ENCODE measurements at regions not wholly inside any gene's neighbourhood (a gene's known extent, or its start where the extent isn't known, plus 50 kb on each side); places are given as distances from the start of the nearest gene placed in this dataset.

GRCh38 chr11:70637186-70637800 is 239.0 kb downstream of the CTTN start:
- Histone ChIP-seq H3K27me3 (ENCODE audit: control insufficient read depth, insufficient read depth, low read length) (no peaks in the 10 kb centered on the region), H3K36me3 (replicated peaks; ENCODE audit: control insufficient read depth, insufficient read depth, low read length) (no peaks in the 10 kb centered on the region), H3K4me3 (ENCODE audit: insufficient read depth, low read depth, low read length) (no peak overlapping the region)
- peak; percentile 73 for DNase-seq

DNA sequence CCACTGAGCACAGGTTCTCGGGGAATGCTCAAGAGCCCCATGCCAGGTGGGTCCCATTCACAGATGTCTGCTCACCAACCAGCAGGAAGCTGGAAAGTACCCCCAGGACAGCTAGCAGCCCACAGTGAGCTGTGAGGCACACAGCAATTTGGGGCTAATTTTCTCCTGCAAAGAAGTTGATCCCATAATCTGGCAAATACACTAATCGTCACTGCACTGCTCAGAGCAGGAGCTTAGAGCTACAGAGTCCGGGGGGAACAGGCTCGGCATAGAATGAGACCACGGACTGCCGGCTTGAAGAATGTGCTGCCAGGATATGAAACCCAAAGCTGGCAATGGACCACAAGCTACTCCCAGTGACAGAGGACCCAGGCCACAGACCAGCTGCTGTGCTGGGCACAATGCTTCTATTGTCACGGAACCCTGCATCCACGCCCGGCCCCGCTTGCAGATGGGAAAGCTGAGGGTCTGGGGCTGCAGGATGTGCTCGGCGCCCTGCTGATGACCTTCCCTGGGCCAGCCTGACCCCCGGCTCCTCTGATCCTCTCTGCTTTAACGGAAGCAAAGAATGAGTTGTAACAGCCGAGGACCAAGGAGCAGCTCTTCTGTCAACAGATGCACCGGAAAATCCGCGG is 239.7 kb downstream of the CTTN start:
- DNase-seq: peak; percentile 65
- Histone ChIP-seq H3K4me3 (ENCODE audit: insufficient read depth, low read depth, low read length) (no peak overlapping the region), H3K36me3 (replicated peaks; ENCODE audit: control insufficient read depth, insufficient read depth, low read length) (no peaks in the 10 kb centered on the region), H3K27me3 (ENCODE audit: control insufficient read depth, insufficient read depth, low read length) (no peaks in the 10 kb centered on the region)

DNA sequence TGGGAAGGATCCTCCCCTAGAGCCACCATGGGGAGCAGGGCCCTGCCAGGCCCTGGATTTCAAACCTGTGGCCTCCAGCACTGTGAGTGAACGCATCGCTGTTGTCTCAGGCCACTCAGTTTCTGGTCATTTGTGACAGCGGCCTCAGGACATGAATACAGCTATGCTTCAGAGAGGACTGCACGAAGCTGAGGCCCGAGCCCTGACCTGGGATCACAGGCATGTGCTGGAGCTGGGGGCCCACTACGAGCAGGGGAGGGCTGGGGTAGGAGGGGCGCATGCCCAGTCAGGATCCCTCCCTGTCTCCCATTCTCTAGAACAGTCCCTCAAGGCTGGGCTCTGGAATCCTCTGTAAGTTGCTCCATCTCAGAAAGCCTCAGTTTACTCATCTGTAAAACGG is 242.1 kb downstream of the CTTN start:
- Histone ChIP-seq H3K27me3 (ENCODE audit: control insufficient read depth, insufficient read depth, low read length) (no peaks in the 10 kb centered on the region), H3K36me3 (replicated peaks; ENCODE audit: control insufficient read depth, insufficient read depth, low read length) (no peaks in the 10 kb centered on the region), H3K4me3 (ENCODE audit: insufficient read depth, low read depth, low read length) (no peak overlapping the region)
- DNase-seq: no peak

- Histone ChIP-seq H3K4me3 (ENCODE audit: insufficient read depth, low read depth, low read length) (no peak overlapping the region), H3K27me3 (ENCODE audit: control insufficient read depth, insufficient read depth, low read length) (no peaks in the 10 kb centered on the region), H3K36me3 (replicated peaks; ENCODE audit: control insufficient read depth, insufficient read depth, low read length) (no peaks in the 10 kb centered on the region)
- DNase-seq: peak; percentile 80
Measured at GRCh38 chr11:70641369-70641768, 243.0 kb downstream of the CTTN start.

GRCh38 chr11:70642266-70642665 is 243.9 kb downstream of the CTTN start:
- Histone ChIP-seq H3K4me3 (ENCODE audit: insufficient read depth, low read depth, low read length) (no peak overlapping the region), H3K36me3 (replicated peaks; ENCODE audit: control insufficient read depth, insufficient read depth, low read length) (no peaks in the 10 kb centered on the region), H3K27me3 (ENCODE audit: control insufficient read depth, insufficient read depth, low read length) (no peaks in the 10 kb centered on the region)
- no peak for DNase-seq

DNA sequence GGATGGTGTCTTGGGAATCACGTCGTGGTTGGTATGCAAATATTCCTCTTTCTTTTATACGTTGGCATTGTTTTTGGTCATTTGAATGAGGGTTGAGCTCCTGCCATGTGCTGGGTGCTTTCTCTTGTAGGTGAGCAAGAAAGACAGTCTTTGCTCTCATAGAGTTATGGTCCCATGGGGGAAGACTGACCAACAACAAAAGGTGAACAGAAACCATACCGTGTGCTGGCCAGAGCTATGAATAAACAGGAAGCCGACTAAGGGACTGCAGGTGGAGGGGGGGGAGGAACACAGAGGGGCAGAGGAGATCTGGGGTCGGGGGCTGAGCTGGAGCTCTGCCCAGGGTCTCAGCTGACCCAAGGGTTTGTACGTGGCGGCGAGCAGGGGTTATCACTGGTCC is 245.3 kb downstream of the CTTN start:
- DNase-seq: peak; percentile 70
- Histone ChIP-seq H3K36me3 (replicated peaks; ENCODE audit: control insufficient read depth, insufficient read depth, low read length) (no peaks in the 10 kb centered on the region), H3K27me3 (ENCODE audit: control insufficient read depth, insufficient read depth, low read length) (no peaks in the 10 kb centered on the region), H3K4me3 (ENCODE audit: insufficient read depth, low read depth, low read length) (no peak overlapping the region)

DNA sequence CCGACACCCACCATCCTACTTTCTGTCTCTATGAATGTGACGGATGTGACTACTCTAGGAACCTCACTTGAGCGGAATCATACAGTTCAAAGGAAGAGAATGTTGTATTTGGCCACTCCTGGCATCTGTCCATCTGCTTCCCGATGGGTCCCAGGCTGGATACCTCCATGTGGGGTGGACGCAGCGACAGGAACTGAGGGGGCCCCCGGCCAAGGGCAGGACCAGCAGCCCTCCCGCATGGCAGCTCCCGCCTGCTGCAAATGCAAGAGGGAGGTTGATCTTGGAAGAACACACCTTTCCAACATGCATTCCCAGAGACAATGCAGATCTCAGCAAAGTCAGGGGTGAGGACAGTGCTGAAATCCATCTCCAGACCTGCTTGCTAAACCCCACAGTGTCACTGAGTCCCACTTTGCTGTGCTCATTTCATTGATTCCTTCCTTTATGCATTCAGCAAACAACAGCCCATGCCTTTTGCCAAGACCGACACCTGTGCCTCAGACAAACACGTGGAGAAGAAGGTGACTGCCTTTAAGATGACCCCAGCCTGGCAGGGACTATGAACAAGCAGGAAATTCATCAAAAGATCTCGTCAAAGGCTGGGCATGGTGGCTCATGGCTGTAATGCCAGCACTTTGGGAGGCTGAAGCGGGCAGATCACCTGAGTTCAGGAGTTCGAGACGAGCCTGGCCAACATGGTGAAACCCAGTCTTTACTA is 246.2 kb downstream of the CTTN start:
- H3K36me3 ChIP-seq (replicated peaks; ENCODE audit: control insufficient read depth, insufficient read depth, low read length): no peaks in the 10 kb centered on the region
- no peak overlapping the region for H3K4me3 ChIP-seq (ENCODE audit: insufficient read depth, low read depth, low read length)
- DNase-seq: no peak
- H3K27me3 ChIP-seq (ENCODE audit: control insufficient read depth, insufficient read depth, low read length): no peaks in the 10 kb centered on the region

- no peak for DNase-seq
- no peaks in the 10 kb centered on the region for H3K36me3 ChIP-seq (replicated peaks; ENCODE audit: control insufficient read depth, insufficient read depth, low read length)
- H3K27me3 ChIP-seq (ENCODE audit: control insufficient read depth, insufficient read depth, low read length): no peaks in the 10 kb centered on the region
- H3K4me3 ChIP-seq (ENCODE audit: insufficient read depth, low read depth, low read length): no peak overlapping the region
Measured at GRCh38 chr11:70645537-70645936, 247.2 kb downstream of the CTTN start.

- DNase-seq: no peak
- no peak overlapping the region for H3K4me3 ChIP-seq (ENCODE audit: insufficient read depth, low read depth, low read length)
- H3K27me3 ChIP-seq (ENCODE audit: control insufficient read depth, insufficient read depth, low read length): no peaks in the 10 kb centered on the region
Measured at GRCh38 chr11:70646272-70647049, 248.1 kb downstream of the CTTN start.

GRCh38 chr11:70647188-70648166 is 249.1 kb downstream of the CTTN start:
- H3K4me3 ChIP-seq (ENCODE audit: insufficient read depth, low read depth, low read length): no peak overlapping the region
- DNase-seq: peak; percentile 85
- H3K27me3 ChIP-seq (ENCODE audit: control insufficient read depth, insufficient read depth, low read length): no peaks in the 10 kb centered on the region
- H3K36me3 ChIP-seq (replicated peaks; ENCODE audit: control insufficient read depth, insufficient read depth, low read length): no peaks in the 10 kb centered on the region

More at GRCh38 chr11:70646272-70647049, 248.1 kb downstream of the CTTN start:
- H3K36me3 ChIP-seq (replicated peaks; ENCODE audit: control insufficient read depth, insufficient read depth, low read length): no peaks in the 10 kb centered on the region

GRCh38 chr11:70650075-70650909 is 252.0 kb downstream of the CTTN start:
- no peak overlapping the region for H3K4me3 ChIP-seq (ENCODE audit: insufficient read depth, low read depth, low read length)
- no peaks in the 10 kb centered on the region for H3K27me3 ChIP-seq (ENCODE audit: control insufficient read depth, insufficient read depth, low read length)
- peak; percentile 83 for DNase-seq
- no peaks in the 10 kb centered on the region for H3K36me3 ChIP-seq (replicated peaks; ENCODE audit: control insufficient read depth, insufficient read depth, low read length)

DNA sequence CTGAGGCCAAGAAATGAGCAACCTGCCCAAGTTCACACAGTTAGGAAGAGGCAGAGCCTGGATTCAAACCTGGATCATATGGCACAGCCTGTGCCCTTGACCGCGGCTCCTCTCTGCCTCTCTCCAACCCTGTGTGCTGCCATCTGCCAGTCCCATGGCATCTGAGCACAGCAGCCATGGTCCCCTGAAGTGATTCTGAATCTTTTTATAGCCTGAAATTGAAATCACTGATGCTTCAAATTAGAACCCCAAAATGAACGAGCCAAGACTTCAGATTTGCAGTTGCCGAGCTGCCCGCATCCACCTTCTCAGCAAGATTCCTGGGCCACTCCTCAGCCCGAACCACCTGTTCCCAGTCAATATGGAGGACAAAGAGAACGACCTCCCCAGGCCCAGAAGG is 252.7 kb downstream of the CTTN start:
- no peak for DNase-seq
- Histone ChIP-seq H3K4me3 (ENCODE audit: insufficient read depth, low read depth, low read length) (no peak overlapping the region), H3K36me3 (replicated peaks; ENCODE audit: control insufficient read depth, insufficient read depth, low read length) (no peaks in the 10 kb centered on the region), H3K27me3 (ENCODE audit: control insufficient read depth, insufficient read depth, low read length) (no peaks in the 10 kb centered on the region)

DNA sequence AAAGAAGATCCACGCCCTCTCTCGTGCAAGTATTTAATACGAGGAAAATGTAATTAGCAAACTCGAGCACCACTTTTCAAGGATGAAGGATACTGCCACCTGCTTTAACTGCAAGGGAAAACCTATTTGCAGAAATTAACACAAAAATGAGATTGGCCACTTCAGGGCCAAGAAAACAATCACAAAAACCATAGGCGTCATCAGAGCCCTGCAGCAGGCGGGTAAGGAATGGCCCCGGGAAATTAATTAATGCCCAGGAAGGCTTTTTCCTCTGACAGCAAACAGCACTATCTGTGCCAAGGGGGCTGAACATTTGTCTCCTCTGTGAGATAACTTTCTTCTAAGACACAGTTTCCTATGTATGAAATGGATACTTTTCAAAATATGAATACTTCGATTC is 255.7 kb downstream of the CTTN start:
- Histone ChIP-seq H3K4me3 (ENCODE audit: insufficient read depth, low read depth, low read length) (no peak overlapping the region), H3K36me3 (replicated peaks; ENCODE audit: control insufficient read depth, insufficient read depth, low read length) (no peaks in the 10 kb centered on the region), H3K27me3 (ENCODE audit: control insufficient read depth, insufficient read depth, low read length) (no peaks in the 10 kb centered on the region)
- no peak for DNase-seq

Data from H7 (cell line).